AG04450 (cell line): ENCODE measurements at regions not wholly inside any gene's neighbourhood (a gene's known extent, or its start where the extent isn't known, plus 50 kb on each side); places are given as distances from the start of the nearest gene placed in this dataset.

ENCODE experiments used
- CTCF ChIA-PET: fragments of 300-600, 350-600 bp; formaldehyde crosslinking; extraction: SDS; loops from one replicate; lab custom pipeline; 2022; ENCODE audit warnings: antibody characterized with exemption, inconsistent platforms; lab: Charles Lee
- POLR2A ChIA-PET: fragments of 350-600 bp; formaldehyde crosslinking; extraction: SDS; loops from one replicate; lab custom pipeline; 2021; ENCODE audit warnings: antibody characterized with exemption, inconsistent platforms; lab: Yijun Ruan, JAX
- DNase-seq: peaks from one replicate; pipeline ENCODE4 v3.0.0-alpha.2; 2011; ENCODE audit warnings: low read depth, low spot score
- H3K27ac ChIP-seq: one replicate; pipeline ENCODE4 v1.5.1; 2012; ENCODE audit warnings: low read depth, low read length, control low read depth
- H3K27me3 ChIP-seq: one replicate; pipeline ENCODE4 v1.6.0; 2012; ENCODE audit warnings: low read length; ENCODE audit not compliant: control insufficient read depth, insufficient read depth
- H3K4me3 ChIP-seq: 2 replicates; pipeline ENCODE4 v1.5.1; 2011; ENCODE audit warnings: mild to moderate bottlenecking, low read depth, low read length, control low read depth
- H3K9me3 ChIP-seq: 2 replicates; pipeline ENCODE4 v1.5.1; 2012; ENCODE audit warnings: low read length; ENCODE audit not compliant: control insufficient read depth, insufficient read depth
- TF ChIP-seq, protein P1 (sequence below): IDR thresholded peaks from 2 replicates; pipeline ENCODE4 v1.5.1; 2011; ENCODE audit warnings: low read depth, low read length, control low read depth, inconsistent platforms

GRCh38 chr7:68244389-68244788 is 1247.8 kb downstream of the TYW1 start:
- Histone ChIP-seq H3K9me3 (peaks cover 21% of the 10 kb centered on the region; the same call in 1 of the 2 replicates), H3K4me3 (no peak overlapping the region), H3K27ac (no peak overlapping the region), H3K27me3 (no peaks in the 10 kb centered on the region)
- CTCF ChIA-PET, result no interaction called here
- POLR2A ChIA-PET, result no interaction called here
- TF ChIP-seq, protein P1, sequence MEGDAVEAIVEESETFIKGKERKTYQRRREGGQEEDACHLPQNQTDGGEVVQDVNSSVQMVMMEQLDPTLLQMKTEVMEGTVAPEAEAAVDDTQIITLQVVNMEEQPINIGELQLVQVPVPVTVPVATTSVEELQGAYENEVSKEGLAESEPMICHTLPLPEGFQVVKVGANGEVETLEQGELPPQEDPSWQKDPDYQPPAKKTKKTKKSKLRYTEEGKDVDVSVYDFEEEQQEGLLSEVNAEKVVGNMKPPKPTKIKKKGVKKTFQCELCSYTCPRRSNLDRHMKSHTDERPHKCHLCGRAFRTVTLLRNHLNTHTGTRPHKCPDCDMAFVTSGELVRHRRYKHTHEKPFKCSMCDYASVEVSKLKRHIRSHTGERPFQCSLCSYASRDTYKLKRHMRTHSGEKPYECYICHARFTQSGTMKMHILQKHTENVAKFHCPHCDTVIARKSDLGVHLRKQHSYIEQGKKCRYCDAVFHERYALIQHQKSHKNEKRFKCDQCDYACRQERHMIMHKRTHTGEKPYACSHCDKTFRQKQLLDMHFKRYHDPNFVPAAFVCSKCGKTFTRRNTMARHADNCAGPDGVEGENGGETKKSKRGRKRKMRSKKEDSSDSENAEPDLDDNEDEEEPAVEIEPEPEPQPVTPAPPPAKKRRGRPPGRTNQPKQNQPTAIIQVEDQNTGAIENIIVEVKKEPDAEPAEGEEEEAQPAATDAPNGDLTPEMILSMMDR, result no peak
- DNase-seq, result no peak

GRCh38 chr7:68245688-68246087 is 1249.1 kb downstream of the TYW1 start:
- Histone ChIP-seq H3K27me3 (no peaks in the 10 kb centered on the region), H3K27ac (no peak overlapping the region), H3K9me3 (peaks cover 21% of the 10 kb centered on the region), H3K4me3 (no peak overlapping the region)
- ChIA-PET POLR2A (no interaction called here), CTCF (no interaction called here)
- DNase-seq, result no peak
- TF ChIP-seq, protein P1, result no peak

GRCh38 chr7:68246189-68246633 is 1249.6 kb downstream of the TYW1 start:
- POLR2A ChIA-PET, result no interaction called here
- CTCF ChIA-PET, result no interaction called here
- H3K27ac ChIP-seq, result no peak overlapping the region

GRCh38 chr7:68247126-68247525 is 1250.5 kb downstream of the TYW1 start:
- peaks cover 21% of the 10 kb centered on the region for H3K9me3 ChIP-seq
- H3K27ac ChIP-seq, result no peak overlapping the region
- no peak overlapping the region for H3K4me3 ChIP-seq
- no peak for DNase-seq
- ChIA-PET POLR2A (no interaction called here), CTCF (no interaction called here)
- H3K27me3 ChIP-seq, result no peaks in the 10 kb centered on the region
- TF ChIP-seq, protein P1, result no peak

More at GRCh38 chr7:68246189-68246633, 1249.6 kb downstream of the TYW1 start:
- H3K4me3 ChIP-seq, result no peak overlapping the region
- H3K27me3 ChIP-seq, result no peaks in the 10 kb centered on the region
- TF ChIP-seq, protein P1, result no peak
- H3K9me3 ChIP-seq, result peaks cover 21% of the 10 kb centered on the region
- no peak for DNase-seq

GRCh38 chr7:68247571-68247970 is 1250.9 kb downstream of the TYW1 start:
- POLR2A ChIA-PET, result no interaction called here
- CTCF ChIA-PET, result no interaction called here
- Histone ChIP-seq H3K27me3 (no peaks in the 10 kb centered on the region), H3K27ac (no peak overlapping the region), H3K9me3 (peaks cover 21% of the 10 kb centered on the region), H3K4me3 (no peak overlapping the region)
- DNase-seq, result no peak
- TF ChIP-seq, protein P1, result no peak
